Ishikawa (cell line): ENCODE measurements at regions not wholly inside any gene's neighbourhood (a gene's known extent, or its start where the extent isn't known, plus 50 kb on each side); places are given as distances from the start of the nearest gene placed in this dataset.

Experiments used
- CEBPB ChIP-seq: IDR thresholded peaks from 2 replicates; pipeline ENCODE4 v1.6.1; 2012
- CREB1 ChIP-seq: IDR thresholded peaks from 2 replicates; pipeline ENCODE4 v1.6.1; 2012; ENCODE audit warnings: low read depth
- EGR1 ChIP-seq: IDR thresholded peaks from 2 replicates; pipeline ENCODE4 v1.6.1; 2012
- EP300 ChIP-seq: IDR thresholded peaks from 2 replicates; pipeline ENCODE4 v1.6.1; 2012; ENCODE audit warnings: borderline replicate concordance
- FOXM1 ChIP-seq: IDR thresholded peaks from 2 replicates; pipeline ENCODE4 v1.6.1; 2012; ENCODE audit warnings: low read depth, borderline replicate concordance
- NFIC ChIP-seq: IDR thresholded peaks from 2 replicates; pipeline ENCODE4 v1.6.1; 2012
- RAD21 ChIP-seq: IDR thresholded peaks from 2 replicates; pipeline ENCODE4 v1.6.1; 2012; ENCODE audit warnings: low read depth
- TAF1 ChIP-seq: IDR thresholded peaks from 2 replicates; pipeline ENCODE4 v1.6.1; 2012; ENCODE audit warnings: low read depth, mild to moderate bottlenecking
- TCF12 ChIP-seq: IDR thresholded peaks from 2 replicates; pipeline ENCODE4 v1.6.1; 2012; ENCODE audit warnings: low read depth
- TEAD4 ChIP-seq: IDR thresholded peaks from 2 replicates; pipeline ENCODE4 v1.6.1; 2012
- YY1 ChIP-seq: IDR thresholded peaks from 2 replicates; pipeline ENCODE4 v1.6.1; 2012; ENCODE audit warnings: low read depth
- TF ChIP-seq, protein P1 (sequence below): IDR thresholded peaks from 2 replicates; pipeline ENCODE4 v1.6.1; 2012
- TF ChIP-seq, protein P2 (sequence below): IDR thresholded peaks from 2 replicates; pipeline ENCODE4 v1.6.1; 2012; ENCODE audit warnings: low read depth, mild to moderate bottlenecking
- TF ChIP-seq, protein P3 (sequence below): IDR thresholded peaks from 2 replicates; pipeline ENCODE4 v1.6.1; 2012

DNA sequence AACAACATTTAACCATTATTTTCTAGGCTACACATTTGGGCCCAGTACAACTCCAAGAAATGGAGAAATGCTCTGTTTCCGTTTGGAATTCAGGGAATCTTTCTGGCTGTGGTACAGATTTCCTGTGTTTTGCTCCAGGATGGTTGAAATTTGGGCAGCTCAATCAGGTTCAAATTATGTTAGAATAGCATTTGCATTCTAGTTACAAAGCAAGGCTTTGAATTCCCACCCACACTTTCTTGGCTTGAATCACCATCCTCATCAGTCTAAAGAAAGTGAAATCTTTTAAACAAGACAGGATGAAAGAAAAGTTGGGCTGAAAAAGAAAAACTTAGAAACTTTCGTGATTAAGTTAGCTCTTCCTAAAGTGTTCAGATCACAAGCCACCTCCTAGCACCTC, 98.1 kb upstream of the VCX3B start:
- TF ChIP-seq RAD21 (no peak), FOXM1 (no peak), TEAD4 (no peak), YY1 (no peak), TCF12 (no peak), EGR1 (no peak), CREB1 (no peak), EP300 (no peak), NFIC (no peak), CEBPB (no peak), TAF1 (no peak)
- TF ChIP-seq, protein P1, sequence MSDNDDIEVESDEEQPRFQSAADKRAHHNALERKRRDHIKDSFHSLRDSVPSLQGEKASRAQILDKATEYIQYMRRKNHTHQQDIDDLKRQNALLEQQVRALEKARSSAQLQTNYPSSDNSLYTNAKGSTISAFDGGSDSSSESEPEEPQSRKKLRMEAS = no peak
- TF ChIP-seq, protein P2, sequence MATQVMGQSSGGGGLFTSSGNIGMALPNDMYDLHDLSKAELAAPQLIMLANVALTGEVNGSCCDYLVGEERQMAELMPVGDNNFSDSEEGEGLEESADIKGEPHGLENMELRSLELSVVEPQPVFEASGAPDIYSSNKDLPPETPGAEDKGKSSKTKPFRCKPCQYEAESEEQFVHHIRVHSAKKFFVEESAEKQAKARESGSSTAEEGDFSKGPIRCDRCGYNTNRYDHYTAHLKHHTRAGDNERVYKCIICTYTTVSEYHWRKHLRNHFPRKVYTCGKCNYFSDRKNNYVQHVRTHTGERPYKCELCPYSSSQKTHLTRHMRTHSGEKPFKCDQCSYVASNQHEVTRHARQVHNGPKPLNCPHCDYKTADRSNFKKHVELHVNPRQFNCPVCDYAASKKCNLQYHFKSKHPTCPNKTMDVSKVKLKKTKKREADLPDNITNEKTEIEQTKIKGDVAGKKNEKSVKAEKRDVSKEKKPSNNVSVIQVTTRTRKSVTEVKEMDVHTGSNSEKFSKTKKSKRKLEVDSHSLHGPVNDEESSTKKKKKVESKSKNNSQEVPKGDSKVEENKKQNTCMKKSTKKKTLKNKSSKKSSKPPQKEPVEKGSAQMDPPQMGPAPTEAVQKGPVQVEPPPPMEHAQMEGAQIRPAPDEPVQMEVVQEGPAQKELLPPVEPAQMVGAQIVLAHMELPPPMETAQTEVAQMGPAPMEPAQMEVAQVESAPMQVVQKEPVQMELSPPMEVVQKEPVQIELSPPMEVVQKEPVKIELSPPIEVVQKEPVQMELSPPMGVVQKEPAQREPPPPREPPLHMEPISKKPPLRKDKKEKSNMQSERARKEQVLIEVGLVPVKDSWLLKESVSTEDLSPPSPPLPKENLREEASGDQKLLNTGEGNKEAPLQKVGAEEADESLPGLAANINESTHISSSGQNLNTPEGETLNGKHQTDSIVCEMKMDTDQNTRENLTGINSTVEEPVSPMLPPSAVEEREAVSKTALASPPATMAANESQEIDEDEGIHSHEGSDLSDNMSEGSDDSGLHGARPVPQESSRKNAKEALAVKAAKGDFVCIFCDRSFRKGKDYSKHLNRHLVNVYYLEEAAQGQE = no peak
- TF ChIP-seq, protein P3, sequence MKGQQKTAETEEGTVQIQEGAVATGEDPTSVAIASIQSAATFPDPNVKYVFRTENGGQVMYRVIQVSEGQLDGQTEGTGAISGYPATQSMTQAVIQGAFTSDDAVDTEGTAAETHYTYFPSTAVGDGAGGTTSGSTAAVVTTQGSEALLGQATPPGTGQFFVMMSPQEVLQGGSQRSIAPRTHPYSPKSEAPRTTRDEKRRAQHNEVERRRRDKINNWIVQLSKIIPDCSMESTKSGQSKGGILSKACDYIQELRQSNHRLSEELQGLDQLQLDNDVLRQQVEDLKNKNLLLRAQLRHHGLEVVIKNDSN = no peak
